Kidney (tissue), 13 donors: ENCODE measurements at regions not wholly inside any gene's neighbourhood (a gene's known extent, or its start where the extent isn't known, plus 50 kb on each side); places are given as distances from the start of the nearest gene placed in this dataset.

ENCODE experiments used
- DNase-seq, 5 donors: peaks; one replicate each; pipeline ENCODE4 v3.0.0-alpha.2; 2013 to 2020
- FAIRE-seq: peaks from 2 replicates; lab custom pipeline; 2012; peaks lifted over from hg19 to GRCh38; lab: Jason Lieb, UNC
- H3K27ac ChIP-seq, 2 donors: one replicate each; pipeline ENCODE4 v1.7.0; 2013; ENCODE audit warnings: low read depth in 2 of 2, low read length in 2 of 2, inconsistent platforms in 1 of 2
- H3K27me3 ChIP-seq: one replicate; pipeline ENCODE4 v1.7.1; 2013; ENCODE audit warnings: low read length, inconsistent platforms; ENCODE audit not compliant: control insufficient read depth, insufficient read depth
- H3K36me3 ChIP-seq, 3 donors: one replicate each; pipeline versions ENCODE4 v1.7.0 to v1.7.1; 2013; ENCODE audit warnings: low read length in 3 of 3, control low read depth in 1 of 3, inconsistent platforms in 1 of 3; ENCODE audit not compliant: insufficient read depth in 3 of 3, control insufficient read depth in 2 of 3
- H3K4me1 ChIP-seq, 3 donors: one replicate each; pipeline versions ENCODE4 v1.7.0 to v1.7.1; 2013; ENCODE audit warnings: low read length in 3 of 3, inconsistent platforms in 1 of 3, low read depth in 1 of 3; ENCODE audit not compliant: control insufficient read depth in 2 of 3, insufficient read depth in 2 of 3
- H3K4me3 ChIP-seq, 3 donors: one replicate each; pipeline versions ENCODE4 v1.7.0 to v1.8.1; 2013; ENCODE audit warnings: low read length in 3 of 3, control low read depth in 1 of 3, inconsistent platforms in 1 of 3
- H3K9ac ChIP-seq, 3 donors: one replicate each; pipeline versions ENCODE4 v1.7.0 to v1.7.1; 2013; ENCODE audit warnings: low read length in 3 of 3, control low read depth in 1 of 3, inconsistent platforms in 1 of 3
- H3K9me3 ChIP-seq, 3 donors: one replicate each; pipeline versions ENCODE4 v1.7.0 to v1.7.1; 2013; ENCODE audit warnings: low read length in 3 of 3, control low read depth in 1 of 3, inconsistent platforms in 1 of 3; ENCODE audit not compliant: control insufficient read depth in 2 of 3, insufficient read depth in 1 of 3
- CTCF ChIP-seq: IDR thresholded peaks from 3 replicates; pipeline ENCODE4 v1.5.1; 2012; ENCODE audit warnings: mild to moderate bottlenecking, moderate library complexity, borderline replicate concordance; ENCODE audit not compliant: insufficient read depth; ENCODE audit errors: extremely low read depth
- intact Hi-C: fragments of 100-400 bp; cut with DNase I; formaldehyde crosslinking; loops from one replicate; pipeline ENCODE4 v1.11.1; 2022
- donor health status: control.
- donor health status: control.
- donor health status: control.
- donor health status: control.
- donor health status: control.
- donor health status: DM: yes; HTN: yes; CAD: no.
- donor health status: Normal renal cell carcinoma (clear cell type).

- no peaks in the 10 kb centered on the region for H3K36me3 ChIP-seq
- H3K27ac ChIP-seq = no peak overlapping the region
- H3K4me3 ChIP-seq = no peak overlapping the region
- H3K27me3 ChIP-seq = no peaks in the 10 kb centered on the region
- DNase-seq = no peak
- intact Hi-C loops = no loop called here
- H3K9ac ChIP-seq = no peak overlapping the region
- no peak for TF ChIP-seq CTCF
- FAIRE-seq = no peak
- H3K9me3 ChIP-seq = no peaks in the 10 kb centered on the region
- peaks cover 0 to 12% (median 3%) of the 10 kb centered on the region in 3 donors for H3K4me1 ChIP-seq
Measured at GRCh38 chr11:114890038-114890437, 211.7 kb downstream of the NXPE2 start.

DNA sequence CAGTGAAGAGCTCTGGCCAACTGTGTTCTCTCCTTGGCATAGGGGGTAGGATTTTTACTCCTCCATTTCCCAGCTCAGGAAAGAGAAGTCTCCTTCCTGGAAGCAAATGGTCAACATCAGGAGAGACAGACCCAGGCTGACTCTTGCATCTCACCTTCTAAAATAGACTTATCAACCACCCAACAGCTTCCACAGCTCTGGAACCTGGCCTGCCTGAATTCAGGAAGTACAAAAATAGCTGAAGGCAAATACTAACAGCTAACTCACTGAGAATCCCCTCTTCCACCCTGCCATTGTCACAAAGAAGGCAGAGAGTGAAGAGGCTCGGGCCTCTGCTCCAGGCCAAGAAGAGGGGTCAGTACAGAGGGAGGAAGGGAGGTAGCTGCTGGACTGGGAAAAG lies 213.6 kb downstream of the NXPE2 start:
- Histone ChIP-seq H3K27ac (no peak overlapping the region), H3K9me3 (no peaks in the 10 kb centered on the region), H3K4me1 (peaks cover 0 to 12% (median 3%) of the 10 kb centered on the region in 3 donors), H3K9ac (no peak overlapping the region), H3K36me3 (no peaks in the 10 kb centered on the region), H3K4me3 (no peak overlapping the region), H3K27me3 (no peaks in the 10 kb centered on the region)
- FAIRE-seq = no peak
- no peak for DNase-seq
- intact Hi-C loops = no loop called here
- TF ChIP-seq CTCF = no peak

DNA sequence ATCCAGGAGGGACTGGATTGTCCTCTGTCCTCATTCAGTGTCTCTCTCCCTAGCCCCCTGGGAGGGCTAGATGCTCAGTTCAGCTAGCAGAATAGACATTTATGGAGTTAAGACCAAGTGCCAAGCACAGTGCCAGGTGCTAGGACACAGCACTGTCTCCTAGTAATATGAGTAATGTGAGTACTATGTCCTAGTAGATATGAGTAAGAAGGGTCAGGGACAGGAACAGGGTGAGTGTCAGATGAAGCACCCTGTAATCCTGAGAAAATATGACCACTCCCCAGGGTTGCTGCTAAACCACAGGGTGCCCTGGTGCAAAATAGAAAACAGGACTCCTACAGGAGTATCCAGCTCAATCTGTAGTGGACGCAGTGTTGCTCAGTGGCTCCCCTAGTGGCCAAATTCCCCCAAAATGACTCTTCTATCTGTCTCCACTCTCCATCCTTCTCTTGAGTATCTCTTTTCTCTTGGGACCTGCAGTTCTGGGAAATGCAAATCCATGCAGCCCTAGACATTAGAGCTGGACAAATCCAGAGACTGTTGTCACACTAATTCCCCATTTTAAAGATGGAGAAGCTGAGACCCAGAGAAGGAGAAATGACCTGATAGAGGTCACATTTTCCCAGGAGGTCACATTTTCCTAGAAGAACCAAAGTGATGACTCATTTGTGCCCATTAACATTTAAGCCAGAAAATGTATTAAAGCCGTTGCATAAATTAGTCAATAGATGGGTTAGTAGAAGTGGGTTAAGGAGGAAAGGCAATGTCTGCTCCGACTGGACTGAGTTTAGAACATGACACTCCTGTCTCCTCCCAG lies 214.3 kb downstream of the NXPE2 start:
- Histone ChIP-seq H3K4me1 (peaks cover 0 to 12% (median 3%) of the 10 kb centered on the region in 3 donors), H3K9ac (no peak overlapping the region), H3K36me3 (no peaks in the 10 kb centered on the region), H3K4me3 (no peak overlapping the region), H3K27ac (no peak overlapping the region), H3K9me3 (no peaks in the 10 kb centered on the region), H3K27me3 (no peaks in the 10 kb centered on the region)
- DNase-seq = no peak
- TF ChIP-seq CTCF = no peak
- no peak for FAIRE-seq
- intact Hi-C loops = no loop called here
